Trophoblast cell (in vitro differentiated cells and primary cell): ENCODE measurements at regions not wholly inside any gene's neighbourhood (a gene's known extent, or its start where the extent isn't known, plus 50 kb on each side); places are given as distances from the start of the nearest gene placed in this dataset.

Experiments used
- DNase-seq, 2 donors: peaks; one replicate each; pipeline ENCODE4 v3.0.0-alpha.2; 2016
- H2AFZ ChIP-seq: 2 replicates; pipeline ENCODE4 v1.6.1; 2013; ENCODE audit warnings: low read length, moderate library complexity, mild to moderate bottlenecking; ENCODE audit not compliant: insufficient read depth, poor library complexity
- H2AK5ac ChIP-seq: 2 replicates; pipeline ENCODE4 v1.6.1; 2013; ENCODE audit warnings: mild to moderate bottlenecking, low read length
- H2BK120ac ChIP-seq: 2 replicates; pipeline ENCODE4 v1.6.1; 2013; ENCODE audit warnings: low read length, mild to moderate bottlenecking, moderate library complexity; ENCODE audit not compliant: insufficient read depth, poor library complexity
- H2BK12ac ChIP-seq: 2 replicates; pipeline ENCODE4 v1.6.1; 2013; ENCODE audit warnings: mild to moderate bottlenecking, low read length, moderate library complexity
- H2BK5ac ChIP-seq: 2 replicates; pipeline ENCODE4 v1.6.1; 2013; ENCODE audit warnings: low read length, low read depth, moderate library complexity, mild to moderate bottlenecking; ENCODE audit not compliant: poor library complexity
- H3K14ac ChIP-seq: 2 replicates; pipeline ENCODE4 v1.6.1; 2013; ENCODE audit warnings: mild to moderate bottlenecking, low read length
- H3K18ac ChIP-seq: 2 replicates; pipeline ENCODE4 v1.6.1; 2013; ENCODE audit warnings: mild to moderate bottlenecking, low read length
- H3K23ac ChIP-seq: 2 replicates; pipeline ENCODE4 v1.6.1; 2013; ENCODE audit warnings: low read length
- H3K27ac ChIP-seq: 2 replicates; pipeline ENCODE4 v1.5.1; 2013; ENCODE audit warnings: low read depth, mild to moderate bottlenecking, inconsistent platforms, low read length, moderate library complexity
- H3K27me3 ChIP-seq: 2 replicates; pipeline ENCODE4 v1.6.1; 2013; ENCODE audit warnings: inconsistent platforms, mild to moderate bottlenecking, low read length, moderate library complexity; ENCODE audit not compliant: insufficient read depth
- H3K36me3 ChIP-seq, 2 experiments: 1 replicate in 1 of 2; 2 replicates in 1 of 2; pipeline ENCODE4 v1.6.1; 2013; ENCODE audit warnings: low read length in 2 of 2, mild to moderate bottlenecking in 2 of 2, moderate library complexity in 1 of 2; ENCODE audit not compliant: insufficient read depth in 2 of 2, control insufficient read depth in 1 of 2
- H3K4ac ChIP-seq: 2 replicates; pipeline ENCODE4 v1.6.1; 2013; ENCODE audit warnings: low read depth, mild to moderate bottlenecking, low read length, moderate library complexity
- H3K4me1 ChIP-seq, 2 experiments: 1 replicate in 1 of 2; 2 replicates in 1 of 2; pipeline ENCODE4 v1.6.1; 2013; ENCODE audit warnings: low read length in 2 of 2, mild to moderate bottlenecking in 2 of 2, moderate library complexity in 1 of 2; ENCODE audit not compliant: insufficient read depth in 2 of 2, control insufficient read depth in 1 of 2
- H3K4me2 ChIP-seq: 2 replicates; pipeline ENCODE4 v1.6.1; 2013; ENCODE audit warnings: inconsistent platforms, mild to moderate bottlenecking, low read length, moderate library complexity
- H3K4me3 ChIP-seq: 2 replicates; pipeline ENCODE4 v1.5.1; 2013; ENCODE audit warnings: mild to moderate bottlenecking, low read depth, low read length, inconsistent platforms
- H3K79me1 ChIP-seq: one replicate; pipeline ENCODE4 v1.6.1; 2013; ENCODE audit warnings: low read length
- H3K79me2 ChIP-seq: 2 replicates; pipeline ENCODE4 v1.6.1; 2013; ENCODE audit warnings: low read length, mild to moderate bottlenecking; ENCODE audit not compliant: control insufficient read depth, insufficient read depth, poor library complexity
- H3K9ac ChIP-seq: 2 replicates; pipeline ENCODE4 v1.6.1; 2013; ENCODE audit warnings: mild to moderate bottlenecking, low read length
- H3K9me3 ChIP-seq: 2 replicates; pipeline ENCODE4 v1.6.1; 2013; ENCODE audit warnings: low read depth, mild to moderate bottlenecking, control low read depth, inconsistent platforms, low read length; ENCODE audit not compliant: insufficient read depth
- H4K12ac ChIP-seq: 2 replicates; pipeline ENCODE4 v1.6.1; 2013; ENCODE audit warnings: low read depth, mild to moderate bottlenecking, low read length, moderate library complexity
- H4K8ac ChIP-seq: 2 replicates; pipeline ENCODE4 v1.6.1; 2013; ENCODE audit warnings: low read depth, mild to moderate bottlenecking, low read length, moderate library complexity
- H4K91ac ChIP-seq: one replicate; pipeline ENCODE4 v1.6.1; 2013; ENCODE audit warnings: low read depth, mild to moderate bottlenecking, low read length, moderate library complexity
- WGBS: extraction: QIAGEN DNeasy Blood & Tissue Kit; methylation state at CpG from one replicate; pipeline ENCODE4 v1.1.7; 2013; ENCODE audit warnings: missing lambda C conversion rate; ENCODE audit not compliant: insufficient read length, insufficient coverage; ENCODE audit errors: extremely low coverage; 5-methylcytosine and 5-hydroxymethylcytosine counted together

- Histone ChIP-seq H2BK120ac (no peak overlapping the region), H4K8ac (no peak overlapping the region), H2BK12ac (no peak overlapping the region), H3K4me3 (no peak overlapping the region), H4K12ac (no peak overlapping the region), H2BK5ac (no peak overlapping the region), H3K9ac (no peak overlapping the region), H3K36me3 (no peaks in the 10 kb centered on the region), H3K18ac (no peak overlapping the region), H2AK5ac (no peak overlapping the region), H3K79me1 (no peaks in the 10 kb centered on the region), H3K27me3 (no peaks in the 10 kb centered on the region), H4K91ac (no peak overlapping the region), H3K9me3 (no peaks in the 10 kb centered on the region), H3K14ac (no peak overlapping the region), H3K4me1 (no peaks in the 10 kb centered on the region), H3K79me2 (no peaks in the 10 kb centered on the region), H3K4me2 (no peak overlapping the region), H3K4ac (no peak overlapping the region), H2AFZ (no peak overlapping the region), H3K27ac (no peak overlapping the region), H3K23ac (no peak overlapping the region)
- DNase-seq: no peak
Measured at GRCh38 chr6:145045582-145045981, 689.7 kb downstream of the EPM2A start.

GRCh38 chr6:145047891-145048290, 687.4 kb downstream of the EPM2A start:
- Histone ChIP-seq H3K9ac (no peak overlapping the region), H3K4me3 (no peak overlapping the region), H3K36me3 (no peaks in the 10 kb centered on the region), H2BK12ac (no peak overlapping the region), H3K18ac (no peak overlapping the region), H3K27ac (no peak overlapping the region), H2BK5ac (no peak overlapping the region), H3K4ac (no peak overlapping the region), H3K9me3 (no peaks in the 10 kb centered on the region), H4K91ac (no peak overlapping the region), H4K8ac (no peak overlapping the region), H3K79me1 (no peaks in the 10 kb centered on the region), H4K12ac (no peak overlapping the region), H3K27me3 (no peaks in the 10 kb centered on the region), H3K23ac (no peak overlapping the region), H3K4me1 (no peaks in the 10 kb centered on the region), H2AK5ac (no peak overlapping the region), H2BK120ac (no peak overlapping the region), H2AFZ (no peak overlapping the region), H3K79me2 (no peaks in the 10 kb centered on the region), H3K4me2 (no peak overlapping the region), H3K14ac (no peak overlapping the region)
- DNase-seq: no peak
- whole genome bisulfite sequencing: no CpG with 5 or more reads among the region's 4 CpGs

- Histone ChIP-seq H3K9ac (no peak overlapping the region), H2BK120ac (no peak overlapping the region), H2BK5ac (no peak overlapping the region), H3K36me3 (no peaks in the 10 kb centered on the region), H3K23ac (no peak overlapping the region), H3K4me1 (no peaks in the 10 kb centered on the region), H4K12ac (no peak overlapping the region), H4K91ac (no peak overlapping the region), H2BK12ac (no peak overlapping the region), H3K9me3 (no peaks in the 10 kb centered on the region), H4K8ac (no peak overlapping the region), H3K79me2 (no peaks in the 10 kb centered on the region), H3K14ac (no peak overlapping the region), H3K4me2 (no peak overlapping the region), H3K27me3 (no peaks in the 10 kb centered on the region), H3K27ac (no peak overlapping the region), H3K4ac (no peak overlapping the region), H3K18ac (no peak overlapping the region), H3K79me1 (no peaks in the 10 kb centered on the region), H3K4me3 (no peak overlapping the region), H2AK5ac (no peak overlapping the region), H2AFZ (no peak overlapping the region)
- no peak for DNase-seq
- no CpG with 5 or more reads among the region's 2 CpGs for WGBS
Measured at GRCh38 chr6:145051661-145052060, 683.7 kb downstream of the EPM2A start.

GRCh38 chr6:145055567-145055966, 679.8 kb downstream of the EPM2A start:
- H3K14ac ChIP-seq: no peak overlapping the region
- H4K91ac ChIP-seq: no peak overlapping the region
- H4K8ac ChIP-seq: no peak overlapping the region
- no peaks in the 10 kb centered on the region for H3K9me3 ChIP-seq
- H3K23ac ChIP-seq: no peak overlapping the region
- no CpG with 5 or more reads among the region's 1 CpG for WGBS
- H3K9ac ChIP-seq: no peak overlapping the region
- no peaks in the 10 kb centered on the region for H3K36me3 ChIP-seq
- DNase-seq: no peak
- no peak overlapping the region for H2AK5ac ChIP-seq
- no peak overlapping the region for H3K4me3 ChIP-seq
- no peak overlapping the region for H3K18ac ChIP-seq
- H3K4me1 ChIP-seq: no peaks in the 10 kb centered on the region
- H3K4me2 ChIP-seq: no peak overlapping the region
- no peak overlapping the region for H4K12ac ChIP-seq
- H2AFZ ChIP-seq: no peak overlapping the region
- H3K4ac ChIP-seq: no peak overlapping the region
- H3K27me3 ChIP-seq: no peaks in the 10 kb centered on the region
- H2BK12ac ChIP-seq: no peak overlapping the region
- H3K79me1 ChIP-seq: no peaks in the 10 kb centered on the region
- H2BK120ac ChIP-seq: no peak overlapping the region
- H3K27ac ChIP-seq: no peak overlapping the region
- H3K79me2 ChIP-seq: no peaks in the 10 kb centered on the region
- no peak overlapping the region for H2BK5ac ChIP-seq

- Histone ChIP-seq H3K9ac (no peak overlapping the region), H3K79me1 (no peaks in the 10 kb centered on the region), H3K27me3 (no peaks in the 10 kb centered on the region), H3K27ac (no peak overlapping the region), H3K18ac (no peak overlapping the region), H3K36me3 (no peaks in the 10 kb centered on the region), H2BK5ac (no peak overlapping the region), H4K8ac (no peak overlapping the region), H3K4me1 (no peaks in the 10 kb centered on the region), H4K91ac (no peak overlapping the region), H3K79me2 (no peaks in the 10 kb centered on the region), H2AFZ (no peak overlapping the region), H2BK12ac (no peak overlapping the region), H4K12ac (no peak overlapping the region), H3K9me3 (no peaks in the 10 kb centered on the region), H3K4me3 (no peak overlapping the region), H2BK120ac (no peak overlapping the region), H3K4me2 (no peak overlapping the region), H3K14ac (no peak overlapping the region), H3K4ac (no peak overlapping the region), H3K23ac (no peak overlapping the region), H2AK5ac (no peak overlapping the region)
- no peak for DNase-seq
- no CpG with 5 or more reads among the region's 1 CpG for WGBS
Measured at GRCh38 chr6:145060714-145061113, 674.6 kb downstream of the EPM2A start.
